ENCODE measurements at regions not wholly inside any gene's neighbourhood (a gene's known extent, or its start where the extent isn't known, plus 50 kb on each side); places are given as distances from the start of the nearest gene placed in this dataset.
"Not testable (repeated sequence)": the region's sequence is repeated elsewhere in the genome, so short reads cannot be mapped to it uniquely, and the experiment has no call there.

DNA sequence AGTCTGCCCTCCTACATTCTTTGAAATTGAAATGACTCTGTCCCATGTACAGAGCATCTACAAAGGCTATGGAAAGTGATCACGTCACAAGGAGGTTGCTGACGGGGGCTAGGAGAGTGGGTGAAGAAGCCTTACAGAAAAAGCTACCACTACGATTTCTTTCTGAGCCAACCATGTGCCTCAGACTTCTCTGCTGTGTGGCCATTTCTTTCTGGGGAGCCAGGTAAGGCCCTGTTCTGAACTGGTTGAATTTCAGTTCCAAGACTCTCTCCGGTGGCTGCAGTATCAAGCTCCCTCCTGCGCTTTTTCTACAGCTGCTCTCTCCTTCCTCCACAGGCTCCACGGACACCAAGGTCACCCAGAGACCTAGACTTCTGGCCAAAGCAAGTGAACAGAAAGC is 112.5 kb upstream of the PRSS1 start:
- DNase-seq (ENCODE audit: low spot score) = no peak

DNA sequence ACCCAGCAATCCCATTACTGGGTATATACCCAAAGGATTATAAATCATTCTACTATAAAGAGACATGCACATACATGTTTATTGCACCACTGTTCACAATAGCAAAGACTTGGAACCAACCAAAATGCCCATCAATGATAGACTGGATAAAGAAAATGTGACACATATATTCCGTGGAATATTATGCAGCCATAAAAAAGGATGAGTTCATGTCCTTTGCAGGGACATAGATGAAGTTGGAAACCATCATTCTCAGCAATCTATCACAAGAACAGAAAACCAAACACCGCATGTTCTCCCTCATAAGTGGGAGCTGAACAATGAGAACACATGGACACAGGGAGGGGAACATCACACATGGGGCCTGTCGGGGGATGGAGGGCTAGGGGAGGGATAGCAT is 113.2 kb upstream of the PRSS1 start:
- DNase-seq (ENCODE audit: low spot score) = not testable (repeated sequence)

- DNase-seq (ENCODE audit: low spot score) = peak; percentile 63
Measured at GRCh38 chr7:142632271-142633134, 116.8 kb upstream of the PRSS1 start.

GRCh38 chr7:142629588-142630260 is 119.5 kb upstream of the PRSS1 start:
- peak; percentile 28 for DNase-seq (ENCODE audit: low spot score)

GRCh38 chr7:142628945-142629344 is 120.3 kb upstream of the PRSS1 start:
- DNase-seq (ENCODE audit: low spot score) = no peak

DNA sequence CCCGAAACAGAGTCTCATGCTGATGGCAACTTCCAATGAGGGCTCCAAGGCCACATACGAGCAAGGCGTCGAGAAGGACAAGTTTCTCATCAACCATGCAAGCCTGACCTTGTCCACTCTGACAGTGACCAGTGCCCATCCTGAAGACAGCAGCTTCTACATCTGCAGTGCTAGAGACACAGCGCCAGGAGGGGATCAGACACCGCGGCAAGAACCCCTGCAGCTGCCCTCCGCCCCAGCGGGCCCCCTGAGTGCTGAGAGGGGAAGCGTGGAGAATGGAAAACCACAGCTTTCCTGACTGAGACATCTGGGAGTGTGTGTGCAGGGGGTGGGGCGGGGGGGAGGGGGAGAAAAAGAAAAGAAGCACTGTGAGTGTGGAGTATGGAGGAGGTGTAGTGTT is 122.0 kb upstream of the PRSS1 start:
- DNase-seq (ENCODE audit: low spot score) = not testable (repeated sequence)

GRCh38 chr7:142626420-142627035 is 122.7 kb upstream of the PRSS1 start:
- DNase-seq (ENCODE audit: low spot score) = peak; percentile 25

- DNase-seq (ENCODE audit: low spot score) = not testable (repeated sequence)
Measured at GRCh38 chr7:142625216-142625615, 124.1 kb upstream of the PRSS1 start.

GRCh38 chr7:142620402-142620801 is 128.9 kb upstream of the PRSS1 start:
- no peak for DNase-seq (ENCODE audit: low spot score)

GRCh38 chr7:142618655-142619351 is 130.5 kb upstream of the PRSS1 start:
- no peak for DNase-seq (ENCODE audit: low spot score)

- DNase-seq (ENCODE audit: low spot score) = no peak
Measured at GRCh38 chr7:142616842-142617241, 132.4 kb upstream of the PRSS1 start.

GRCh38 chr7:142616121-142616643 is 133.1 kb upstream of the PRSS1 start:
- DNase-seq (ENCODE audit: low spot score) = no peak

DNA sequence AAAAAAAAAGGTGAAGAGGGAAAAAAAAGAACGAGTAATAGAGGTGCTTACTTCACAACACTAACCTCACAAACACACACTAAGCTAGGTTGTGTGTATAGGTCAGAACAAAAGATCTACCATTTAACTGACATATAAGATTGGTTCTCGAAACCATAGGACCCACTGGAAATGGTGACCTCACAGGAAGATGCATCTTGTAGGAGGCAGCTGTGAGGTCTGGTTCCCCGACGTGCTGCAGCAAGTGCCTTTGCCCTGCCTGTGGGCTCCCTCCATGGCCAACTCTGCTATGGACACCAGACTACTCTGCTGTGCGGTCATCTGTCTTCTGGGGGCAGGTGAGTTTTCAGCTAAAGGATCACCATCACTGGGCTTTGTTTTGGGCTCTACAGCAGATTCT is 133.8 kb upstream of the PRSS1 start:
- DNase-seq (ENCODE audit: low spot score) = no peak

- peak; percentile 50 for DNase-seq (ENCODE audit: low spot score)
Measured at GRCh38 chr7:142614116-142614515, 135.2 kb upstream of the PRSS1 start.

- peak; percentile 75 for DNase-seq (ENCODE audit: low spot score)
Measured at GRCh38 chr7:142612237-142612881, 136.9 kb upstream of the PRSS1 start.

DNA sequence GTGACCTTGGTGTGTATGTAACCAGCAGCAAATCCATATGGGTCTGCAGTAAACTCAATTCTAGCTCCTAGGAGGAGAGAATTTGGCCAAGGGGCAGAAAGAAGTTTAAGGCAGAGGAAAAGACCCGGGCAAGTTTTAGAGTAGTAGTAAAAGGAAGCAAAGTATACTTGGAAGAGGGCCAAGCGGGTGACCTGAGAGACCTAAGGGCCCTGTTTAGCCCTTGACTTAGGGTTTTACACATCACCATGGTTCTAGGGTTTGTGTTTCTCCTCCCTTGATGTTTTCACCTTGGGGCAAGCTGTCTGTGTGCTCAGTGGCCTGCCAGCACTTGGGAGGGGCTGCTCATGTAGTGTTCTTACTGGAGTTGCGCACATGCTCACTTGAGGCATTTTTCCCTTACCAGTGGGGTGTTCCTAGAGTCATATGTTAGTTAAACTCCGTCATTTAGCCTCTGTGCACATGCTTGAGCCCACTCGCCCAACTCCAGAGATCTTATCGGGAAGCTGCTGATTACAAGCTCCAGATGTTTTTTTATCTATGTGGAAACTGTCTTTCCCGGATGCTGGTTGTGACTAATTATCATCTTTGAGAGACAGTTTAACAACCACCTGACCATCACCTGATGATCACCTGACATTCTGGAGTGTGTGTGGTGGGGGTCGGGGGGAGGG is 137.6 kb upstream of the PRSS1 start:
- peak; percentile 49 for DNase-seq (ENCODE audit: low spot score)

DNA sequence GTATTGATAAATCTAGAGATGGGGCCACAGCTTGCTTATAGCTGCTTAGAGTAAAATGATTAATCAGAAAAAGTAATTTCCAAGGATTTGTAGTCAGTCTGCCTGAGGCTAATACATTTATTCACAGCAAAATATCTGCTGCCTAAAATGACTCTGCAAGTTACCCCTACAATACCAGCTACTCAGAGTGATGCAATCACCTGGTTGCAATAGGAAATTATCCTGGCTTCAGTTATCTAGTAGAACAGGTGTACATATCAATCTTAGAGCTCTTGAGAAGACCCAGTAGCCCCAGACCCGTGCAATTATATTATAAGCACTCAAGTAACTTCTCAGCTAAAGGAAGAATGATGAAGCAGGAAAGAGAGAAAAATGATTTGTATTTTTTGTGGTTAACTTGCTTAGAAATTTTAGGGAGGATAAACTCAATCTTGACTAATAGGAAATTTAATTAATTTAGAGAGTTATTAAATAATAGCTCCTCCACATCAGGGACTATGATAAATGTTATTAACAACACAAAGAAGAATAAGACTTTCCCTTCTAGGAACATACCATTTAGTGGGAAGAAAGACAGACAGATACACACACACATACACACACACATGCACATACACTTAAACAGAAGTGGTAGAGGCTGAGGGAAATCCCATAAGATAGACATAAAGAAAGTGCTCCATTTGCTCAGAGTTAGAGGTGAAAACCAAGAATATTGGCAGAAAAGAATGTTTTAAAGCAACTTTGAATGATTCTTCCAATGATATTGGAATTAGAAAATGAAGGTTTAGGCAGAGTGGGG is 140.4 kb upstream of the PRSS1 start:
- no peak for DNase-seq (ENCODE audit: low spot score)

DNA sequence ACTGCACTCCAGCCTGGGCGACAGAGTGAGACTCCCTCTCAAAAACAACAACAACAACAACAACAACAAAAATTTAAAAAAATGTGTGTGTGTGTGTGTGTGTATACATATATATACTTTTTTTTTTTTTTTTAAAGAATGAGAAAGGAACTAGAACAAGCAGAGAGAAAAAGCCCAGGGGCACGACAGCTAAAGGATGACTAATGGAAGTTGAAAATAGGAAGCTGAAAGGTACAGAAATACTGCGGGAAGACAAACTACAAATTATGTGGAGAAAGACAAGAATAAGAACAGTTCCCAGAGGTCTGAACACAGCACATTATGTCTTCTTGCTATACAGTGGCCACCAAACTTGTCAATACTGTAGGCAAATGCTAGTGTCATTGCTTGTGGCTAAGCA is 141.9 kb upstream of the PRSS1 start:
- no peak for DNase-seq (ENCODE audit: low spot score)

DNA sequence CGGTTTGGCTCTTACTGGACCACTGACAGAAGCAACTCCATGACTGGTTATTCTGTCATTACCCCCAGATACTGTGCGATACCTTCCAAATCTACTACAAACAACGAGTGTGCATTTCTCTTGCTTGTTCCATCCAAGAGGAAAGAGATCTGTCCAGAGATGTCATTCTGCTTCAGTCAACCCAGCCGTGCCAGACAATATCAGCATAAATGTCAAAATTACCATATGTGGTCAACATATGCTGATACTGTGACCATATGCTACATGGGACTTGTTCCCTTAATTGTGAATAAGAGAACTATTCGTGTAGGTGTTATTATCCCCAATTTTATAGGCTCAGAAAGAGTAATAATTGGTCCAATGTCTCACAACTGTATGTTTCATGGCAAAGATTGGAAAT is 143.2 kb upstream of the PRSS1 start:
- no peak for DNase-seq (ENCODE audit: low spot score)

DNA sequence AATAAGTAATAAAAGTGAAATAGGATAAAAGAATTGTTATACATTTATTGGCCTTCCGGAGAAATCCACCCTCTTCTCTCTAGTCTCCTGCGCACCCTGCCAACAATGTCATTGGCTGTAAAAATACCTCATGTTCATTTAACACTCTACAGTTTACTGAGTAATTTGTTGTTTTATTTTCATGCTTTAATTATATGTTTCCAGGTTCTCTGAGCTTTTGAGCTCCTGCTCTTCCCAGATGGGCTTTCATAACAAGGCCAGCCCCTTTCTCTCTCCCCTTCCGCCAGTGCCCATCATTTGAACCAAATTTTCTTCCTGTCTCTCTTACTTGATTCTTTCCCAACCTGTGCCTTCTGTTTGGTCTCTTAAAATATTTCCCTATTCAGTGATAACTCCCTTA is 144.6 kb upstream of the PRSS1 start:
- no peak for DNase-seq (ENCODE audit: low spot score)
